ENCODE measurements at regions not wholly inside any gene's neighbourhood (a gene's known extent, or its start where the extent isn't known, plus 50 kb on each side); places are given as distances from the start of the nearest gene placed in this dataset.
"Not testable (repeated sequence)": the region's sequence is repeated elsewhere in the genome, so short reads cannot be mapped to it uniquely, and the experiment has no call there.

DNA sequence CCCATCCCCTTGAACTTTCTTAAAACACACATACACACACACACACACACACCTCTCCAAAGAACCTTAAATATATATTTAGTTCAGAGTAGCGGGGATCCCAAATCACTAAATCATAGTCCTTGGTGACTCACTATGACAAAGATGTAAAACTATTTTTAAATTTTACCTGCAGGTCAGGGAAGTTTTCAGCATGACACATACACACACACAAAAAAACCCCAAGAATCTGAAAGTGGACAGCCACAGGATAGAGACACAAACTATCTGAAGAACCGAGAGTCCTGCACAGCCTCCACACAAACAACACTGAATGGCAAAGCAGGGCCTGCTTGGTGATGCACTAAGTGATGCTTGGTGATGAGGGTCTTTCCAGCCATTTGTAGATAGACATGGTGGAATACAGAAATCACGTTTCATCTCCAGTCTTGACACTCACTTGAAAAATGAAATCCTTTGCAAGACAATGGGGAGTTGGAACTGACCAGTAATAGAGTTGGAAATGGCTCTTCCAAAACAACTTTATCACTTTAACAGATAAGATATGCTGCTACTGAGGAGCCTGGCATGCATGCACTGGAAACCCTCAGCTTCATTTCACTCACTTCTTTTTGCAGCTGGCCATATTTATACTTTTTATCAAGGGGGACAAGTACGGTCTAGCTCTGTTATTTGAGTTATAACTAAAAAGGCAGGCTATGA is 307.3 kb downstream of the RAPGEF2 start:
- H3K9me3 ChIP-seq (ENCODE audit: insufficient read depth, low read depth, low read length), result no peaks in the 10 kb centered on the region
- no peak overlapping the region for H3K27ac ChIP-seq (ENCODE audit: low read length)
- H3K27me3 ChIP-seq (ENCODE audit: insufficient read depth, low read length), result no peaks in the 10 kb centered on the region
- no peaks in the 10 kb centered on the region for H3K36me3 ChIP-seq (ENCODE audit: insufficient read depth, low read depth, low read length)
- no peak overlapping the region for H3K4me3 ChIP-seq (ENCODE audit: low read length)
- H3K4me1 ChIP-seq (ENCODE audit: insufficient read depth, low read length), result no peaks in the 10 kb centered on the region
- no peak overlapping the region for H3K9ac ChIP-seq (ENCODE audit: low read depth, low read length)

- Histone ChIP-seq H3K9ac (ENCODE audit: low read depth, low read length) (no peak overlapping the region), H3K4me1 (ENCODE audit: insufficient read depth, low read length) (no peaks in the 10 kb centered on the region), H3K27ac (ENCODE audit: low read length) (no peak overlapping the region), H3K36me3 (ENCODE audit: insufficient read depth, low read depth, low read length) (no peaks in the 10 kb centered on the region), H3K9me3 (ENCODE audit: insufficient read depth, low read depth, low read length) (no peaks in the 10 kb centered on the region), H3K4me3 (ENCODE audit: low read length) (no peak overlapping the region), H3K27me3 (ENCODE audit: insufficient read depth, low read length) (no peaks in the 10 kb centered on the region)
These were observed 308.0 kb downstream of the RAPGEF2 start for GRCh38 chr4:159410891-159411290.

DNA sequence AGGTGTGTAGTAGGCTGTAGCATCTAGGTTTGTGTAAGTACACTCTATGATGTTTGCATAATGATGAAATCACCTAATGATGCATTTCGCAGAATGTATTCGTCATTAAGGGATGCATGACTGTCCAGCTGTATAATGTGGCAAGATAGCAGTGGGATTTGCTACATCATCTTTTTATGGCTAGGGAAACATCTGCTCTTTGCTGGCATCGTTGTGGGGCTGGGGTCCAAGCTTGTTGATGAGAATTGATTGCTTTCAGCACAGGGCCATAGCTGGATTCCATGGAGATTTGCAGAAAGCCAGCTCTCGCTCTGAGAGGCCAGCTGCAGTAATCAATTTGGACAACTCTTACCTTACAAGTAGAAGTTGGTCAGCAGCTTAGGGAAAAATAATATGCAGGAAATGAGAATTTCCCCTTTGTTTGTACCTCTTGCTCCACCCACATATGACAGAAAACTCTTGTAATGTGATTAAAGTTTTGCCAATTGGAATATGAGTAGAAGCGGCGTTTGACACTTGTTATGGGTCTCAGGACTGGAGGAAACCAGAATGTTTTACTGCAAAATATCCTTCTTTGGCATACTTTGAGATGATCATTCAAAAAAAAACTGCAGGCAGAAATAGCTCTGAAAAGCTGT is 310.5 kb downstream of the RAPGEF2 start:
- Histone ChIP-seq H3K27me3 (ENCODE audit: insufficient read depth, low read length) (no peaks in the 10 kb centered on the region), H3K4me3 (ENCODE audit: low read length) (no peak overlapping the region), H3K9me3 (ENCODE audit: insufficient read depth, low read depth, low read length) (no peaks in the 10 kb centered on the region; the same call in 1 of the 2 replicates), H3K36me3 (ENCODE audit: insufficient read depth, low read depth, low read length) (no peaks in the 10 kb centered on the region), H3K27ac (ENCODE audit: low read length) (no peak overlapping the region), H3K9ac (ENCODE audit: low read depth, low read length) (no peak overlapping the region), H3K4me1 (ENCODE audit: insufficient read depth, low read length) (no peaks in the 10 kb centered on the region)

DNA sequence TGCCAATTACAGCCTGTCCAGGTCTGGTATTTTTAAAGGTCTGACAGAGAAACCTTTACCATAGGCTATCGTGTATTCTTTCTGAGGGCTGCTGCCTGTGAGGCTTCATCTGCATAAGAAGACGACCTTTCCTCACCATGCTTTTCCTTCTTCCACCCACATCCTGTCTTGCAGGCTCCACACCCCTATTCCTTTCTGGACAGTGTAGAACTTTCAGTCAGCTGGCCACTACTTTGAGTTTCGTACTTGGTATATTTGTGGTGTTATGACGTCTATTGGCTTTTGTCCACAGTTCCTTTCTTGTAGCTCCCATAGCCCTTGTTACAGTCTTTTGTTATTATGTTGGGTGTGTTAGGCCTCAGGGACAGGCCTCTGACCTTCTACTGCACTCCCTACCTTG is 311.4 kb downstream of the RAPGEF2 start:
- H3K27me3 ChIP-seq (ENCODE audit: insufficient read depth, low read length), result no peaks in the 10 kb centered on the region
- H3K4me3 ChIP-seq (ENCODE audit: low read length), result no peak overlapping the region
- H3K9ac ChIP-seq (ENCODE audit: low read depth, low read length), result no peak overlapping the region
- H3K27ac ChIP-seq (ENCODE audit: low read length), result no peak overlapping the region
- no peaks in the 10 kb centered on the region; the same call in 1 of the 2 replicates for H3K9me3 ChIP-seq (ENCODE audit: insufficient read depth, low read depth, low read length)
- H3K4me1 ChIP-seq (ENCODE audit: insufficient read depth, low read length), result no peaks in the 10 kb centered on the region
- H3K36me3 ChIP-seq (ENCODE audit: insufficient read depth, low read depth, low read length), result no peaks in the 10 kb centered on the region

DNA sequence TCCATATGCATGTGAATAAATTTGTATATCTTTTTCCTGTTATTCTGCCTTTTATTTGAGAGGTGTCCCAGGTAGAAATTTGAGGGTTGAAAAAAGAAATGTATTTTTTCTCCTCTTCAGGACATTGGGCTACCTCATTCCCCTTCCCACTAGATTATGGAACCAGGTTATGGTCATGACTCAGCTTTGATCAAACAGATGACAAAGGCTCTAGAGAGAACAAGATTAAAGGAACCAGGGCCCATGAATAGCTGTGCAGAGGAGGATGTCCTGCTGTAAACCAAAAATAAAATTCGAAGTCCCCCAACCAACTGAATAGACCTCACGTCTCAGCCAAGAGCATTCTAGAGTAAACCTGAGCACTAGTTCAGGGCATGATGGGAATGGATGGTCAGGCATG is 313.2 kb downstream of the RAPGEF2 start:
- Histone ChIP-seq H3K9me3 (ENCODE audit: insufficient read depth, low read depth, low read length) (peaks cover 9% of the 10 kb centered on the region), H3K36me3 (ENCODE audit: insufficient read depth, low read depth, low read length) (no peaks in the 10 kb centered on the region), H3K4me3 (ENCODE audit: low read length) (no peak overlapping the region), H3K27ac (ENCODE audit: low read length) (no peak overlapping the region), H3K27me3 (ENCODE audit: insufficient read depth, low read length) (no peaks in the 10 kb centered on the region), H3K4me1 (ENCODE audit: insufficient read depth, low read length) (no peaks in the 10 kb centered on the region), H3K9ac (ENCODE audit: low read depth, low read length) (no peak overlapping the region)

DNA sequence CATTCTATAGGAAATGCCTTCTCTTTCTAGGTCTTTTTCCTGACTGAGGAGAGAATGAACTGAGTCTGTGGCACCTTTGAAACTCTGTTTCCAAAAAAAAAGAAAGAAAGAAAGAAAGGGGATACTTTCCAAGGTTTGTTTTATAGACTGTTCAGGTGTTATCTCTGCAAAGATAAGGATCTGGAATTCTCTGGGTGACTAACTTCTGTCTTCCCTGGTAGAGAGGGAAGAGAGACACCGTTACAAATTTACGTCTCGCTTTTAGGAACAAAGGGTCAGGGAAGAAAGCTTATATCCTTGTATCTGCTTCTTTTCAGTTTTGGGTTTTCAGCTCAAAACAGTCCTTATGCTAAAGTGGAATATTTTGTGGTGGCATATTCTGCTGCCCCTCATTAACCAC is 314.1 kb downstream of the RAPGEF2 start:
- H3K4me3 ChIP-seq (ENCODE audit: low read length), result no peak overlapping the region
- H3K9ac ChIP-seq (ENCODE audit: low read depth, low read length), result no peak overlapping the region
- no peaks in the 10 kb centered on the region for H3K27me3 ChIP-seq (ENCODE audit: insufficient read depth, low read length)
- no peaks in the 10 kb centered on the region for H3K4me1 ChIP-seq (ENCODE audit: insufficient read depth, low read length)
- H3K27ac ChIP-seq (ENCODE audit: low read length), result no peak overlapping the region
- peaks cover 9% of the 10 kb centered on the region for H3K9me3 ChIP-seq (ENCODE audit: insufficient read depth, low read depth, low read length)
- H3K36me3 ChIP-seq (ENCODE audit: insufficient read depth, low read depth, low read length), result no peaks in the 10 kb centered on the region

DNA sequence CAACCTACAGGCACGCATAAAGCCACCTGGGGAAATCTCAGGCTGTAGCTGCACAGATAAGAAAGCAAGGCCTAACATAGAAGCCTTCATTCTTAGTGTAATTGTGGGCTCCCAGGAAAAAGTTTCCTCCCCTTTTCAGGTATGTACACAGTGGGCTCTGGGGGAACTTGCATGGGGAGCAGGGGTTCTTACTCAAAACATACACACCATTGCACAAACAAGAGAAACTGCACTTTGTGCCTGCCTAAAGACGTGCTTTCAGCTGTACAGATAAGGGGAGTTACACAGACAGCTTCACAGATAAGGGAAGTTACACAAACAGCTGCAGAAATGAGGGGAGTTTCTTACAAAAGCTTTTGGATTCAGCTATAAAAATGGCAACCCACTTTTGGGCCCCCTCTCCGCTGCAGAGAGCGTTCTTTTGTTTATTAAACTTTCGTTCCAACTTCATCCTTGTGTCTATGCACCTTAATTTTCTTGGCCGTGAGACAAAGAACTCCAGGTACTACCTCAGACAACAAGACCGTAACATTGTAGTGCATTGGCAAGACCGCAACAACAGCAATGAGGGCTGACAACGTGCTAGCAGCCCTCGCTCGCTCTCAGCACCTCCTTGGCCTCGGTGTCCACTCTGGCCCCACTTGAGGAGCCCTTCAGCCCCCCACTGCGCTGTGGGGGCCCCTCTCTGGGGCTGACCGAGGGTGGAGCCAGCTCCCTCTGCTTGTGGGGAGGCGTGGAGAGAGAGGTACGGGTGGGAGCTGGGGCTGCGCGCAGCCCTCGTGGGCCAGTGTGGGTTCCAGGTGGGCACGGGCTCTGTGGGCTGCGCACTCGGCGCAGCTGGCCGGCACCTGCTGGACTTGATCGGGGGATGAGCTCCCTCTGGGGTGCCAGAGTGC is 317.5 kb downstream of the RAPGEF2 start:
- H3K36me3 ChIP-seq (ENCODE audit: insufficient read depth, low read depth, low read length), result no peaks in the 10 kb centered on the region
- no peak overlapping the region for H3K27ac ChIP-seq (ENCODE audit: low read length)
- H3K4me3 ChIP-seq (ENCODE audit: low read length), result no peak overlapping the region
- no peaks in the 10 kb centered on the region for H3K27me3 ChIP-seq (ENCODE audit: insufficient read depth, low read length)
- H3K9me3 ChIP-seq (ENCODE audit: insufficient read depth, low read depth, low read length), result peaks cover 9% of the 10 kb centered on the region
- H3K9ac ChIP-seq (ENCODE audit: low read depth, low read length), result no peak overlapping the region
- no peaks in the 10 kb centered on the region for H3K4me1 ChIP-seq (ENCODE audit: insufficient read depth, low read length)

DNA sequence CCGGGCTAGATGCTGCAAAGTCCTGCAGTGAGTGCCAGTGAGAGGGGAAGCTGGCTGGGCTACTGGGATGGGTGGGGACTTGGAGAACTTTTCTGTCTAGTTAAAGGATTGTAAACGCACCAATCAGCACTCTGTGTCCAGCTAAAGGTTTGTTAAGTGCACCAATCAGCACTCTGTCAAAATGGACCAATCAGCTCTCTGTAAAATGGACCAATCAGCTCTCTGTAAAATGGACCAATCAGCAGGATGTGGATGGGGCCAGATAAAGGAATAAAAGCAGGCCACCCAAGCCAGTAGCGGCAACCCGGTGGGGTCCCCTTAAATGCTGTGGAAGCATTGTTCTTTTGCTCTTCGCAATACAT is 318.2 kb downstream of the RAPGEF2 start:
- not testable (repeated sequence) for H3K27me3 ChIP-seq (ENCODE audit: insufficient read depth, low read length); H3K4me3 ChIP-seq (ENCODE audit: low read length); H3K9me3 ChIP-seq (ENCODE audit: insufficient read depth, low read depth, low read length); H3K36me3 ChIP-seq (ENCODE audit: insufficient read depth, low read depth, low read length); H3K27ac ChIP-seq (ENCODE audit: low read length); H3K9ac ChIP-seq (ENCODE audit: low read depth, low read length); H3K4me1 ChIP-seq (ENCODE audit: insufficient read depth, low read length)

DNA sequence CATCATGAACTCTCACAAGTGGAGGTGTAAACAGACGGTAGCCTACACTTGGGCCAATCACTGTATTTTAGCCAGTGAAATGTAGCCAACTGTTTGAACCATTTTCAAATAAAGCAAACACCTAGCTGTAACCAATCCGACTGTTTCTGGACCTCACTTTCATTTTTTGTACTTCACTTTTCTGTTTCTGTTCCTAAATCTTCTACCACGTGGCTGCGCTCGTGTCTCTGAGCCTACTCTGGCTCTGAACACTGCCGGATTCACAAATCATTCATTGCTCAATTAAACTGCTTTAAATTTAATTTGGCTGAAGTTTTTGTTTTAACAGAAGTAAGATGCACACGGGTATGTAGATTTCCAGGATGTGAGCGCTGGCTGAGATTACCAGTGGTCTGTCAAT is 319.1 kb downstream of the RAPGEF2 start:
- Histone ChIP-seq H3K27ac (ENCODE audit: low read length) (no peak overlapping the region), H3K9me3 (ENCODE audit: insufficient read depth, low read depth, low read length) (peaks cover 9% of the 10 kb centered on the region), H3K9ac (ENCODE audit: low read depth, low read length) (no peak overlapping the region), H3K4me1 (ENCODE audit: insufficient read depth, low read length) (peaks cover 11% of the 10 kb centered on the region; the same call in 1 of the 2 replicates), H3K4me3 (ENCODE audit: low read length) (no peak overlapping the region), H3K27me3 (ENCODE audit: insufficient read depth, low read length) (no peaks in the 10 kb centered on the region), H3K36me3 (ENCODE audit: insufficient read depth, low read depth, low read length) (no peaks in the 10 kb centered on the region)

DNA sequence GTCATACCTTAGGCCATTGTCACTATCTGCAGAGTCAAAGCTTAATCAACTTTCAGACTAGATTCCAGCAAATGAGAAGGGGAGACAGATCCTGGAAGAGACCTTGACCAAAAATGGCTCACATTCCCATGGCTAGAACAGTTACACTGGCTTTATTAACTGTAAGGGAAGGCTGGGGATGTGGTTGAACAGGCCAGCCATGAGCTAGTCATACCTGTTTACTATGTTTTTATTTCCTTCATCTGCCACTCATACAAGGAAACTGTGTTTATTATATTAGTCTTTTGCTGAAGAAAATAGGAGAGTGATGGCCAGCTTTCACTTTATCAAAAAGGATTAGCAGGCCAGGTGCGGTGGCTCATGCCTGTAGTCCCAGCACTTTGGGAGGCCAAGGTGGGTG is 319.7 kb downstream of the RAPGEF2 start:
- peaks cover 11% of the 10 kb centered on the region; the same call in 1 of the 2 replicates for H3K4me1 ChIP-seq (ENCODE audit: insufficient read depth, low read length)
- no peak overlapping the region for H3K9ac ChIP-seq (ENCODE audit: low read depth, low read length)
- no peak overlapping the region for H3K4me3 ChIP-seq (ENCODE audit: low read length)
- H3K27me3 ChIP-seq (ENCODE audit: insufficient read depth, low read length), result no peaks in the 10 kb centered on the region
- H3K36me3 ChIP-seq (ENCODE audit: insufficient read depth, low read depth, low read length), result no peaks in the 10 kb centered on the region
- H3K27ac ChIP-seq (ENCODE audit: low read length), result no peak overlapping the region
- H3K9me3 ChIP-seq (ENCODE audit: insufficient read depth, low read depth, low read length), result peaks cover 9% of the 10 kb centered on the region

DNA sequence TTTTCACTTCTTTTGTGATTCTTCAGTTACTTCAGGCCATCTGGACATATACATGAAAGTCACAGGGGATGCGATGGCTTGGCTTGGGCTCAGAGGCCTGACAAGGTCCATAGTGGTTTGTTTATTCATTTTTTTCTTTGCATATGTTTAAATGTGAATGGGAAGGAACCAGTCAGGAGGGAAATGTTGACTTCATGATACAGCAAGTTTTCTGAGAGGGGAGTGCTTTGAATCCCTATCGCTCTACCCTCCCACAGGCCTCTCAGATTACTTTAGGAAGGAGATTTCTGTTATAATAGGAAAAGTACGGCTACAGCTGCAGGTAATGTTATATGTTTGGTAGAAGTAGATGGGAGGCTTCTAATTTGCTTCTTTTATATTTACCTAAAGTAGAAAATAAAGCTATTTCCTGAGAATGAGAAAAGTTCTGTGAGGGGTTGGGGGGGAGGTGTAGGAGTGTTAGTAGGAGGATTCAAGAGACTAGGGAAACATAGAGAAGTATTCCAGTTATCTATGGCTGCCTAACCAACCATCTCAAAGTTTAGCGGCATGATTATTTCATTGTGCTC is 322.9 kb downstream of the RAPGEF2 start:
- no peak overlapping the region for H3K9ac ChIP-seq (ENCODE audit: low read depth, low read length)
- no peaks in the 10 kb centered on the region for H3K27me3 ChIP-seq (ENCODE audit: insufficient read depth, low read length)
- H3K9me3 ChIP-seq (ENCODE audit: insufficient read depth, low read depth, low read length), result no peaks in the 10 kb centered on the region
- H3K27ac ChIP-seq (ENCODE audit: low read length), result no peak overlapping the region
- H3K4me3 ChIP-seq (ENCODE audit: low read length), result no peak overlapping the region
- peaks cover 11% of the 10 kb centered on the region; the same call in 1 of the 2 replicates for H3K4me1 ChIP-seq (ENCODE audit: insufficient read depth, low read length)
- H3K36me3 ChIP-seq (ENCODE audit: insufficient read depth, low read depth, low read length), result no peaks in the 10 kb centered on the region
